ENCODE measurements at regions not wholly inside any gene's neighbourhood (a gene's known extent, or its start where the extent isn't known, plus 50 kb on each side); places are given as distances from the start of the nearest gene placed in this dataset.

GRCh38 chr3:7875925-7876324 lies 625.7 kb upstream of the LMCD1 start:
- no peak for TF ChIP-seq EZH2 (IDR thresholded peaks at IDR 0.05; ENCODE audit: borderline replicate concordance, low read depth, low read length, poor library complexity, severe bottlenecking)
- no peak for TF ChIP-seq CTCF (conservative IDR thresholded peaks at IDR 0.05; ENCODE audit: low read depth, low read length)

Measured in A673 (cell line).